GM18520 (cell line): ENCODE measurements at regions not wholly inside any gene's neighbourhood (a gene's known extent, or its start where the extent isn't known, plus 50 kb on each side); places are given as distances from the start of the nearest gene placed in this dataset.

ENCODE experiments used
- ATAC-seq: cut with Tn5 transposase; IDR thresholded peaks from one replicate; pipeline ENCODE4 v1.9.1; 2021; ENCODE audit not compliant: unreplicated experiment

- no peak for ATAC-seq
Measured at GRCh38 chr4:96509039-96509741, 669.3 kb downstream of the PDHA2 start.

- ATAC-seq: no peak
Measured at GRCh38 chr4:96519291-96519690, 679.4 kb downstream of the PDHA2 start.

- ATAC-seq: no peak
Measured at GRCh38 chr4:96521046-96521536, 681.2 kb downstream of the PDHA2 start.

- no peak for ATAC-seq
Measured at GRCh38 chr4:96523611-96524010, 683.7 kb downstream of the PDHA2 start.

DNA sequence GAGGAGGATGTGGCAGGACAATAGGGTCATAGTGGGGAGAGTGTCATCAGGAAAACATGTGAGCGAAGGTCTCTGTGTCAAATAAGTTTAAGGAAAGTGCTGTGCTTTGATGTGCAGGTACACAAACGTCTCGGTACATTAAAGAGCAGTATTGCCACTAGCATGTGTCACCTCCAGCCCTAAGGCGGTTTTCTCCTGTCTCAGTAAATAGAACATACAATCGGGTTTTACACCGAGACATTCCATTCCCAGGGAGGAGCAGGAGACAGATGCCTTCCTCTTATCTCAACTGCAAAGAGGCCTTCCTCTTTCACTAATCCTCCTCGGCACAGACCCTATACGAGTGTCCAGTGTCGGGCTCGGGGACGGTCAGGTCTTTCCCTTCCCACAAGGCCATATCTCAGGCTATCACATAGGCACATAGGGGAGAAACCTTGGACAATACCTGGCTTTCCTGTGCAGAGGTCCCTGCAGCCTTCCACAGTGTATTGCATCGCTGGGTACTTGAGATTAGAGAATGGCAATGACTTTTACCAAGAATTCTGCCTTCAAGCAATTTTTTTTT lies 684.5 kb downstream of the PDHA2 start:
- no peak for ATAC-seq

DNA sequence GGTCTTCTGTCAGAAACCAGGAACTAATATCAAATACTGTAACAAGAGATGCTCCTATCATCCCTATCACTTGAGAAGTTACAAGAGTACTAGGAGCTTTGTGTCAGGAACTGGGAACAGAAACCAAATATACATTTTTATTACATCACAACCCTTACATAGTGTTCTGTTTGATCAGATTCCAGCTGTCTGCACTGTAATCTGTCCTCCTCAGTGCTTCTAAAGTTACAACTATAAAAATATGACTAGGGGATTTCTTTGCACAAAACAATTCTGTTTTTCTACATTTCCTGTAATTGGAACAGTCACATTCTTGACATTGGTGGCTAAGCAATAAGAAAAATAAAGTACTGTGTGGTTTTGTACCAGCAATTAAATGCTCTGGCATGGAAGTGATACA lies 686.0 kb downstream of the PDHA2 start:
- ATAC-seq: no peak

GRCh38 chr4:96526625-96527024 lies 686.7 kb downstream of the PDHA2 start:
- ATAC-seq: no peak

DNA sequence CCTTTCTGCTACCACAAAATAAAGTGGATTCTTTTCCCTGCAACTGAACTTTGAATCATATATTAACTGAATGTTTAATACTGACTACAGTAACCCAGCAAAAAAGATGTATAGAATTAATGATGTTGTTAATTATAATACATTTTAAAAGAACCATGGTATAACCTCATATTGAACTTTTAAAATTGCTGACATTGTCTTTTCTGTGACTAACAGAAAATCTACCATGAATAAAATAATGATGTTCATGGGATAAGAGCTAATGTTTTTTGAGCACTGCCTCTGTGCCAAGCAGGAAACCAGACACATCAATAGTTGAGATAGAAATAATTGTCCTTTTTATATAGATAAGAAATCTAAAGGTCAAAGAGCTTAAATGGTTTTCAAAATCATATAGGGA lies 691.9 kb downstream of the PDHA2 start:
- ATAC-seq: no peak

GRCh38 chr4:96543346-96543745 lies 703.5 kb downstream of the PDHA2 start:
- ATAC-seq: no peak

DNA sequence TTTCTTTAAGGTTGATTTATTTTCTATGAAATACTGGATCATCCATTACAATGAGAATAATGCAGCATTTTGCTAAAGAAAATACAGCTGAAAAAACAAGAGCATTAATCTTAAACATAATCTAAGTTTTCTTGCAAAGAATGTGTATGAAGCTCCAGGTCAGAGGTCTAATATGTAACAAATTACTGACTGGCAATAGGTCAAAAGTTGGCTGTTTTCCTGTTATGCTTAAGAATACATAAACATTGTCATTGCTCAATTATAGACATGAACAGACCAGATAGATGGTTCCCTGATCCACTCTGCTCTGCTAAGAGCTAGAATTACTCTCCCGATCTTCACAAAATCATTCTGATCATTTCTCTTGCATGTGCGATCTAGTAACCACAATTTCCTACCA lies 718.6 kb downstream of the PDHA2 start:
- no peak for ATAC-seq

GRCh38 chr4:96566755-96567154 lies 726.9 kb downstream of the PDHA2 start:
- ATAC-seq: no peak

DNA sequence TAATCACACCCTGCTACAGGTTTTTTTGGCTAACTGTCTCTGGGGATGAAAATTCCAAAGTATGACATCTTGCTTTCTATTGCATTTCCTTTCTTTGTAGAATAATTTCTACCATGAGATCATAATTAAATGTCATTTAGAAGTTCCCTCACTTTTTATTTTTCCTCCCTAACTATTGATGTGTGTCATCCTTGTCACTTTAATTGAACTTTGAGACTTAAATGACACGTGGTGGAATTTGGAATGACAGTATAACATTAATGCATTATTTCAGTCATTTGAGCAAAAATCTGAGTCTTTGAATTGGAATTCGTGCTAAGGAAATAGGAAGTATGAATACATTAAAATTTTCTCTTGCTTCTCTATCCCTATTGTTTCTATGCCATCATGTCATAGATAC lies 745.4 kb downstream of the PDHA2 start:
- ATAC-seq: no peak

GRCh38 chr4:96593422-96593821 lies 753.5 kb downstream of the PDHA2 start:
- no peak for ATAC-seq

- ATAC-seq: no peak
Measured at GRCh38 chr4:96598465-96598864, 758.6 kb downstream of the PDHA2 start.

GRCh38 chr4:96599752-96600151 lies 759.9 kb downstream of the PDHA2 start:
- ATAC-seq: no peak

DNA sequence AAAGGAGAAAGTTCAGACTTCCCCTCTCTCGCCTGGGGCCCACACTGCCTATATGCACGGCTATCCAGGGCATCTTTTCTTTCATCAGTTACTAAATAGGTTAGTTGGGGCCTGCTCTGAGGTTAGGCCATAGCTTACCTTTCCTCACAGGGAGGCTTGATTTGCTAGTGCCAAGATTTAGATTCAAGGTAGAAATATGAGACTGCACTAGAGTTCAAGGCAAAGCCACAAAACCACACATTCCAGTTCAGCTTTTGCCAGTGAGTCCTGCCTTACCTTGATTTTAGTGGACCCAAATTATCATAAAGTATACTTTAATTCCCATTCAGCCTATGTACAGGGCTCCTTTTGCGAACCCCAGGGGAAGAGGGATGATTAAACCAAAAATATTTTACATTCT lies 762.8 kb downstream of the PDHA2 start:
- no peak for ATAC-seq

DNA sequence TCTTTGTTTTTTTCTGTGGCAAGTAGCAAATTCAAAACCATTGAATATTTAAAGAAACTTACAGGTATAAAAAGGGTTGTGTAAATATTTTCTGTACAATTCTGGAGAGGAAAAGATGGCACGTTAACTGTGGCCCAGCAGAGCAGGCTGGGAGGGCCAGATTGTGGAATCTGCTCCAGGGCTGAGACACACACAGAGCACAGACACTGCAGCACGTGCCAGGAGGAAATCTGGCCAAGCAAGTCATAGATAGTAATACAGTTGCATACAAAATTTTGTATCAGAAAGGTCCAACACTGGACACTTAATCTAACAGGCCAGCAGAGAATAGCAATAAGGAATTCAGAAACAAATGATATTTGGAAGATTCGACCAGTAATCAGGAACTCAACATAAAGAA lies 763.7 kb downstream of the PDHA2 start:
- ATAC-seq: no peak

GRCh38 chr4:96606451-96606850 lies 766.6 kb downstream of the PDHA2 start:
- ATAC-seq: no peak

GRCh38 chr4:96626023-96626422 lies 786.1 kb downstream of the PDHA2 start:
- ATAC-seq: no peak

DNA sequence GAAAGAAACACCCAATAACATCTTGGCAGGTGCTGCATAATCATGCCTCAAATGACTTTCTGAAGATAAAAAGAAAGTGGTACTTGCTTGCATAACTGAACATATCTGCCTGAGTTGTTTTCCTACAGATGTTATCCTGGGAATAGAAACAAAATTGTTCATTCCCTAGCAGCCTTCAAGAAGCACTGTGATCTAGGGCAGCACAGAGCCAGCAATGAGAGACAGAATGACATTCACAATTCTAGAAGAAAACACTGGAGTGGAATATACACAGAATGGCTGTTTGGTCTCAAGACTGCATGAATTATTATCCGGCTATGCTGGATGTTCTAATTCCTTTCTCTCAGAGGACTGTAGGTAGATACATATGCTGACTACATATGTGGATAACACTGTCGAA lies 790.9 kb downstream of the PDHA2 start:
- ATAC-seq: no peak

DNA sequence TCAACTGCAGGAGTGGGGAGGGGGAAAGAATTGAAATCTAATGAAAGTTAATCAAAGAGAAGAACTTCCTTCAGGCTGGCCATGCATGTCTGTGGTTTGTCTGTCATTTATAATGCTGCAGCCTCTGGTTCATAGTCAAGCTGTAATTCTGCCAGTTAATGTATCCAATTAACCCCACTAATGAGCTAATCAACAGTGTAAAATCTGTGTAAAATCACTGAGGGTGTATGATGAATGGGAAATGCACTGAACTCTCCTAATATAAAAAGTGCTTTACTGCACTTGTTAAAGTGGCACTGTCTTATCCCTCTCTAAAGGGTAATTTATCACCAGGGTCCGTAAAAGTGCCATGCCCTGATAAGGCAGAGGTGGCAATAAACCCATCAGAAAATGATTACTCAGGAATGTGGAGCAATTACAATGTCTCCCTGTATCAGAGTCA lies 798.1 kb downstream of the PDHA2 start:
- ATAC-seq: no peak

GRCh38 chr4:96639932-96640331 lies 800.0 kb downstream of the PDHA2 start:
- no peak for ATAC-seq

GRCh38 chr4:96642490-96642889 lies 802.6 kb downstream of the PDHA2 start:
- no peak for ATAC-seq
